ENCODE measurements at regions not wholly inside any gene's neighbourhood (a gene's known extent, or its start where the extent isn't known, plus 50 kb on each side); places are given as distances from the start of the nearest gene placed in this dataset.

DNA sequence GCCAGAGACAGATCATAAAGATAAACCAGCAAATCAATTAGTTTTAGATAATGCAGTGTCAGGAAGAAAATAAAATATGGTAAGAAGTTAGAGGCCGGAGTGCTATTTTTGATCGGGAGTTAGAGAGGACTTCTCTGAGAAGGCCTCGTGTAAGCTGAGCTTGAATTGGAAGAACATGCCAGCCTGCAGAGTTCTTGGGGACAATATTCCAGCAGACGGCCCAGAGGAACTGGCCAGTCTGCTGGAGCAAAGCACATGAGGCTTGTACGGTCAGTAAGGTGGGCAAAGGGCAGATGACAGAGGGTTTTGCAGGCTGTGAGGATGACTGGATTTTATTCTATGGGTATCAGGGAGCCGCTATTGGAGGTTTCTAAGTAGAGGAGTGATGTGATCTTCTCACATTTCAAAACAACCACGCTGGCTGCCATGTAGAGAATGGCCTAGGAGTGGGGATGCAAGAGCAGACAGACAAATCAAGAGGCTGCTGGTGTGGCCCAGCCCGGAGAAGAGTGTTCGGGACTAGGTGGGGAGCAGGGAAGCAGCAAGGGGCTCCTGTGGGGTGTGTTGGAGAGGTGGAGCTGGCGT is 84.0 kb downstream of the HES1 start:
- DNase-seq = no peak

DNA sequence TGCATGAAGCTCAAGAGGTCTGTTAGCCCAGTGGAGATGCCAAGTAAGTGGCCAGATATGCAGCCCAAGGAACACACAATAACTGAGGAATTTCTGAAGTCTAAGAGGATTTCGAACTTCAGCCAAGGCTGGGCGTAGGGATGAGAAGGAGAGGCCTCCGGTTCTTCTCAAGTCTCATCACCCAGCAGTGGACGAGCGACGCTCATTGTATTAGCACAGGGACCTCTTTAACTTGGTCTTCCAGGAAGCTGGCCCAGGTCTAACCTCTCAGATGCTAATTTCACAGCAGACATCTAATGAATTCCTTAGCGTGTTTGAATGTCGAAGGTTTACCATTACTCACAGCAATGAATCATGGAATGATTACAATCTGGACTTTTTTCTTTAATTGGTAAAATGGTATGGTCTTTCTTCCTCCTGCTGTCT is 85.0 kb downstream of the HES1 start:
- DNase-seq = no peak

DNA sequence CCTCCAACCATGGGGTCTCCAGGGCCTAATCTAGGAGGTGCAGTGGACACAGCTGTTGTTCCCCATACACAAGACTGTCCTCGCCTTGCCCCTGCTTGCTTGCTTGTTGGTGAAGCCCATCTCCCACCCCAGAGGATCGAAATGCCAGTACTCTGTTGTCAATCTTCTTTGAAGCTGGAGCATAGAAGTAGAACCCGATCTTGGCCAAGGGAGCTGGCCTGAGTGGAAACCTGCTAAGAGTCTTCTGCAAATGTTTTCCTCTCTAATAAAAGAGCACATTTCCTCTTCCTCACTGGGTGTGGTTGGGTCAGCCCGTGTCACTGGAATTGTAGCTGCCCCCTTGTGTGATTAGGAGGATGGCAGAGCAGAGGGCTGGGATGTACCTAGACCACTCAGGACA is 85.4 kb downstream of the HES1 start:
- no peak for DNase-seq

DNA sequence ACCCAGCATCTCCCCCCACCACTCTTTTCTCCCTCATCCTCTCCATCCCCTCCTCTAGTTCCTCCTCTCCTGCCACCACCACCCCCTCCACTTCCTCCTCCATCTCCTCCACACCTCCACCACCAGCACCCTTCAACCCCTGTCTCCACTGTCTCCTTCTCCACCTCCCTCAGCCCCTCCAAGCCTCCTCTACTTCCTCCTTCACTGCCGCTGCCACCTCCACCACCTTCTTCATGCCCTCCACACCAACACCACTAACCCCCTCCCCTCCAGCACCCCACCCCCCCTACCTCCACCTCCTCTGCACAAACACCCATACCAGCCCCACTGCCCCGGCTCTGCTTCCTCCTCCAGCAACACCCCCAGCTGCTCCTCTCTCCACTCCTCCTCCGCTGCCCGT is 88.0 kb downstream of the HES1 start:
- DNase-seq = no peak

DNA sequence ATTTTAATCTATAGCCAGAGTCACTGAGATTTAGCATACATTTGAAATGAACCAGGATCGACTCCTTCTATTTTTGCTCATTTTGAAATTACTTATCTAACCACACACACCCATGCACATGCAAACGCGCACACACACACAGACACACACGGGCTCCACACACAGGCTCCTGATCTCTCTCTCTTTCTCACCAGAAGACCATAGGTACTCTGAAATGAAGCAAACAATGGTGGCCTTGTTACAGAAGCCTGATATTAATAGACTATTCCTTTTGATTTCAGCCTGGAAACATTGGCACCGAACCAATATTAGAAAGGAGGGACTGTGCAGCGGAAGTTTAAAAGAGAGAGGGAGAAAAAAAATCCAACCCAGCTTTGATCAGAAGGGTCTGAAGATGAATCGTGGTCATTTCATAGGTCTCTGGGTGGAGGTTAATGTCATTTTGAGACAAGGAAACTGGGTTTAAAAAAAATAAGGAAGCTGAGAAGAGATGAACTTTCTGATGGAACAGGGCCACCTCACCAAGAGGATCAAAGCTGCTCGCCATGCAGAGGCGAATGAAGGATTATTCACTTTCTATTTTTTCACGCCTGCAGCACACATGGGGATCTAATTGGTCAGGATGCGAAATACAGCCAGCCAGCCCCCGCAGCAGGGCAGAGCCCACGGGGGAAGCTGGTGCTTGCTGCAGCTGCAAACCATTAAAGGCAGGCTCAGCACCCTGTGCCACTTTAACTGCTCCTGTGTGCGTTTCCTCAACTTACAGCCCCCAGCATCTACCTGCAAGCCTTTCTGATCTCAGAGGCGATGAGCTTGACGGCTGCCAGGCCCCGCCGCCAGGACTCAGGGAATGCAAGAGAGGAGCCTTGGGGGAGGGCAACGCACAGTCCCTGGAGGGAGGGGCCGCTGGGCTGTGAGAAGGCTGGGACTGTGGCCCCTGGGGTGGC is 88.8 kb downstream of the HES1 start:
- no peak for DNase-seq

DNA sequence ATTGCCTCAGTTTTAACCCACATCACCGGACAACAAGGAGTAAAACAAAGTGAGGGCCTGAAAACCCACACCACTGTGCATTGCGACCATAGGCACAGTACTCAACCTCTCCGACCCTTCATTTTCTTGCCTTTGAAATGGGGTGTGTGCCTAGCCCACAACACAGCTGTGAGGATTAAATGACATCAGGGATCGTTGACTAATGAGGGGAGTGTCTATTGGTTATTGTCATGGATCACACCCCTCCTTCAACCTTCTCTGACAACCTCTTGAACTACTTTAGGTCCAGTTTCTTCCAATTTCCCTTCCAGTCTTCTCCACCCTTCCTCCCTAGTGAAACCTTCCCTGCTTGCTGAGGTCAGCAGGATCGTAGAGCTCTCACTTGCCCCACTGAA is 89.5 kb downstream of the HES1 start:
- no peak for DNase-seq

DNA sequence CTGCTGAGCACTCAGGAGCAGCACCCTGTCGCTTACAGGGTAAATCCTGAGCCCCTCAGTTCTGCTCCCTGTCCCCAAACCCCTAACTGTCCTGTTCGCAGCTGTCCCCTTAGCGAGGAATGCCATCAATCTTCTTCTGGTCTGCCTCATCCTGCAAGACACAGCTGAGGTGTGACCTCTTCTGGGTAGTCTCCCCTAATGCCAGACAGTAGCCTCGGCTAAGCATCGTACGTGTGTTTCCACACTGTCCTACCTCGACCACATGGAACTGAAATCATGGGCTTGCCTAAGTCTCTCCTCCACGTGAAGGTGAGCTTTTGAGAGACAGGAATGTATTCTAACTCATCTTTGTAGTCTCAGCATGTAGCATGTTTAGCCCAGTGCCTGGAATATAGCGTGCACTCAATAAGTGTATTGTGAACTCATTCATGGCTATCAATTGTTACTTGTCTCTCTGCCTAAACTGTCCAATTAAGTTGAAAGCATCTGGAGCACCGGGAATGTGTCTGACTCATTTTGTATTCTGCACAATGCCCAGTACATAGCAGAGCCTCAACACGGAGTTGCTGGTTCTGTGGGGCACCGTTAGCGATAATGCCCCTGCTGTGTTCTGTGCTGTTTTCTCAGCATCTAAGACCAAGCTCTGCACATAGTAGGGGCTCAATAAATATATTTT is 90.2 kb downstream of the HES1 start:
- DNase-seq = no peak

DNA sequence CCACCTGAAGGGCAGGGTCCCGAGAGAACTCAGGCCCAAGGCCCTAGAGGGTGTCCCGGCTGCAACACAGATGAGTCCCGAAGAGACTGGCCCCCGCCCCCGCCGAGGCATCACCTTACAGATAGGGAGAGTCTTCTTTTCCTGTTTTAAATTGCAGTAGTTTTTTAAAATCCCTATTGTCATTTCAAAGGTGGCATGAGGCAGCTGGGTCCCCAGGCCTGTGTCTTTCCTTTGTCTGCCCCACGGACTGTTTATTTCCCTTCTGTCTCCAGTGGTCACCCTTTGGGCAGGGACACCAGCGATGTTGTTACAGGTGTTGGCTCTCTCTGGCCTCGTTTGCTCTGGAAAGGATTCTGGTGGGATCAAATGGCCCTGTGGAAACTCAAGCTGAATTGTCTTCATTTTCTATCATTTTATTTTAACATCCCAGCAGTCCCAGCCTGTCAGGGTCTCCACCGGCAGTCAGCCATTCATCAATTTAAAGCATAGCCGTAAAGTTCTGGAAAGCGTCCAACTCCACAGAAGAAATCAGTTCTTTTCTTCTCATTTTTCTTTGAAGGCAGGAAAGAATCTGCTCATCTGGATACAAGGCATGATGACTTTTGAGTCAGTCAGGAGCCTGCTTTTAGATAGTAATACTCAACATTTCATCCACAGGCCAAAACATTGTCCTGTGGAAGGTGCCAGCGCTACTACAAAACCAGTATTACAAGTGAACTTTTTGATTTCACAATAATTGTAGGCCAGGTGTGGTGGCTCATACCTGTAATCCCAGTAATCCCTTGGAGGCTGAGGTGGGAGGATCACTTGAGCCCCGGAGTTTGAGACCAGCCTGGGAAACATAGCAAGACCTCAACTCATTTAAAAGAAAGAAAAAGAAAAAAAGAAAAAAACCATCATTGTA is 96.2 kb downstream of the HES1 start:
- DNase-seq = no peak

DNA sequence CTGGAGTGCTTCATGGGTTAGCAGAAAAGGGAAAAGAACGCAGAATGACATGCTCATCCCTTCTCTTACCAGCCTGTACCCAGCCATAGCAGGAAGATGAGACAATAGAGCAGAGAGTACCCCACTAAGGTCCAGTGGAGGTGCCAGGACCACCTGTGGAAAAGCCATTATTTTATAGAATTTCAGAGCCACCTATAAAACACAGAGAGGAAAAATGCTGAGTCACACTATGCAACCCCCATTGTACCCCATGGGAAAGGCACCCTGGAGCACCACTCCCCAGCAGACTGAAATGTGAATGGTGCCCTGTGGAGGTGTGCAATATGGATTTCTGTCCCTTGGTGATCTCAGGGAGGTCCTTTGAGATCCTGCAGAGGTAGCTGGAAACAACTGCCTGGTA is 97.2 kb downstream of the HES1 start:
- no peak for DNase-seq

DNA sequence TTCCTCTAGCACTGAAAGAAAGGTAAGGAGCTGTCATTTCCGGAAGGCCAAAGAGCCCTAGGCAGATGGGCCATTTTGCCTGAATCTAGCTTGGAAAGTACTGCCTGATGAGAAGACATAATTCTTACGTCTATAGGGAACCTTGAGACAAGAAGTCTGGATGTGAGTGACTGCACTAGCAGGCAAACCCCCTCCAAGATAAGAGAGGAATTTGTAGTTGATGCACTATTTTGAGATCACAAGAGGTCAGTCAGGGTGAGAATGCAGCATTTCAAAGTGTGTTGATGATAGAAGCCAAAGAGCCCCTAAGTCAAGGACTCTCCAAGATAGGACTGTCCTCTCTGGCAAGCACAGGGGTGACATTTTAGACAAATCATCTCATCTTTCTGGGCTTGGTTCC is 99.2 kb downstream of the HES1 start:
- DNase-seq = no peak

DNA sequence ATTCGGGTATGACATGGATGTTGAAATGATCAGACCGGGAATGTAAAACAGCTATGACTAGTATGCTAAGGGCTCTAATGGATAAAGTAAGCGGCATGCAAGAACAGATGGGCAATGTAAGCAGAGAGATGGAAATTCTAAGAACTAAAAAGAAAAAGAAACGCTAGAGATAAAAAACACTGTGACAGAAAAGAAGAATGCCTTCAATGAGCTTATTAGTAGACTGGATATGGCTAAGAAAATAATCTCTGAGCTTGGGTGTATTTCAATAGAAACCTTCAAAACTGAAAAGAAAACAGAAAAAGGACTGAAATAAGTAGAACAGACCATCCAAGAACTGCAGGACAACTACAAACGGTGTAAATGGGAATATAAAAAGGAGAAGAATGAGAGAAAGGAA is 101.2 kb downstream of the HES1 start:
- DNase-seq = no peak

DNA sequence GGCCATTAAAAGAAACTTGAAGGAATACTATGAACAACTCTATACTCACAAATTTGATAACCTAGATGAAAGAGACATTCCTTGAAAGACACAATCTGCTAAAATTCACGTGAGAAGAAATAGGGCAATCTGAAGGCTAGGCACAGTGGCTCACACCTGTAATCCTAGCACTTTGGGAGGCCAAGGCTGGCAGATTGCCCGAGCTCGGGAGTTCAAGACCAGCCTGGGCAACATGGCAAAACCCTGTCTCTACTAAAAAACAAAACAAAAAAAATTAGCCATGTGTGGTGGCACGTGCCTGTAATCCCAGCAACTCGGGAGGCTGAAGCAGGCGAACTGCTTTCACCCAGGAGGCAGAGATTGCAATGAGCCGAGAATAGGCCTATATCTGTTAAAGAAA is 104.8 kb downstream of the HES1 start:
- no peak for DNase-seq

DNA sequence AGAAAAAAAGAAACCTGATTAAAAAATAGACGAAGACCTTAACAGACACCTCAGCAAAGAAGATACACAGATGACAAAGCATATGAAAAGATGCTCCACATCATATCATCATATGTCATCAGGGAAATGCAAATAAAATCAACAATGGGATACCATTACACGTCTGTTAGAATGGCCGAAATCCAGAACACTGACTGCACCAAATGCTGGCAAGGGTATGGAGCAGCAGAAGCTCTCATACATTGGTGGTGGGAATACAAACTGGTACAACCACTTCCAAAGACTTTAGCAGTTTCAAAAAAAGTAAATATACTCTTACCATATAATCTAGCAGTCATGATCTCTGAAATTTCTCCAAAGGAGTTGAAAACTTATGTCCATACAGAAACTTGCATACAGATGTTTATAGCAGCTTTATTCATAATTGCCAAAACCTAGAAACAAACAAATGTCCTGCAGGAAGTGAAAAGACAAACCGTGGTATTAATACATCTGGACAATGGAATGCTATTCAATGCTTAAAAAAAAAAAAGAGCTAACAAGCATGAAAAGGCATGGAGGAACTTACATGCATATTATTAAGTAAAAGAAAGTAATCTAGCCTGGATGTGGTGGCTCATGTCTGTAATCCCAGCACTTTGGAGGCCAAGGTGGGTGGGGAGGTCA is 107.4 kb downstream of the HES1 start:
- DNase-seq = no peak

DNA sequence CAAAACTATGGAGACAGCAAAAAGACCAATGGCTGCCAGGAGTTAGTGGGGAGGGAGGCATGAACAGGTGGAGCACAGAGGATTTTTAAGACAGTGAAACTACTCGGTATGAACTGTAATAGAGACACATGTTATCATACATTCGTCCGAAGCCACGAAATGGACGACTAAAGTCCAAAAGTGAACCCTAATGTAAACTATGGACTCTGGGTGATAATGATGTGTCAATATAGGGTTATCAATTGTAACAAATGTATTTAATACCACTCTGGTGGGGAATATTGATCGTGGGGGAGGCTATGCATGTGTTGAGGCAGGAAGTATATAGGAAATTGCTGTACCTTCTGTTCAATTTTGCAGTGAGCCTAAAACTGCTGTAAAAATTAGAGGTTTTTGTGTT is 107.0 kb downstream of the CPN2 start:
- no peak for DNase-seq

DNA sequence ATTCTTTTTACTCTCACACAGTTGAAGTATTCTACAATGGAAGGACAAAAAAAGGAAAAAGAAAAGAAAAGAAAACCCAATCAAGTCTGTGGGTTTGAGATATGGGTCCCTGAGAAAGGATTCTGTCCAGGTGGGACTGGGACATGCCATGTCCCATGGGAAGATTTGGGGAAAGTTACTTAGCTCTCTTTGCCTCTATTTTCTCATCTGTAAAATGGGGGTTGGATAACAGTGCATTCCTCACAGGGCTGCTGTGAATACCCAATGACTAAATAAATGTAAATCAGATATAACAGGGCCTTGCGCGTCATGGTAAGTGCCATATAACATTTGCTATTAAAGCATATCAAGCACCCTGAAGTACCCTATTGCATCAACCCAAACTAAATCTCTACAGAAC is 105.7 kb downstream of the CPN2 start:
- no peak for DNase-seq

DNA sequence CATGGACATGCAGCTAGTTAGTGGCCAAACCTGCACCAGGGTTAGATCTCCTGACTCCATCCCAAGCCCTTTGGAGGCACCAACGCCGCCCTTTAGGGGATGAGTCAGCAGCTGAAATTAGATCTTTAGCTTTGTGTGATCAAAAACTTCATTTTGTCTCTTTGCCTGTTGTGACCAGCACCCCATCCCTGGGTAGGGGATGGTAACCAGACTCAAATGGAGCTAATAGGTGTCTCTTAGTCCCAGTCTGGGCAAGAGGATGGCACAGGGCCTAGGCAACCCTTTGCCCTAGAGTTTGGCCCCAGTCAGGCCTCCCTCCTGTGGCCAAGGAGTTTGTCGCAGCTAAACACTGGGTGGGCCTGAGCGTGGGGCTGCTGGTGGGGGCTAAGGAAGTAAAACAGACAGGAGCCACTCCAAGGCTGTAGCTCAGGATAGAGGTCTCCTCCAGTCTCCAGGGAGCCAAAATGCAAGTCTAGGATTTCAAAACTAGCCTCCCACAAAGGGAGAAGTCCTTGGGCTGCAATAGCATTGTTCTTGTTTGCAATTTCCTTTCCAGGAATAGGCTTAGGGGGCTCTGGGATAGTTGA is 105.1 kb downstream of the CPN2 start:
- DNase-seq = no peak

DNA sequence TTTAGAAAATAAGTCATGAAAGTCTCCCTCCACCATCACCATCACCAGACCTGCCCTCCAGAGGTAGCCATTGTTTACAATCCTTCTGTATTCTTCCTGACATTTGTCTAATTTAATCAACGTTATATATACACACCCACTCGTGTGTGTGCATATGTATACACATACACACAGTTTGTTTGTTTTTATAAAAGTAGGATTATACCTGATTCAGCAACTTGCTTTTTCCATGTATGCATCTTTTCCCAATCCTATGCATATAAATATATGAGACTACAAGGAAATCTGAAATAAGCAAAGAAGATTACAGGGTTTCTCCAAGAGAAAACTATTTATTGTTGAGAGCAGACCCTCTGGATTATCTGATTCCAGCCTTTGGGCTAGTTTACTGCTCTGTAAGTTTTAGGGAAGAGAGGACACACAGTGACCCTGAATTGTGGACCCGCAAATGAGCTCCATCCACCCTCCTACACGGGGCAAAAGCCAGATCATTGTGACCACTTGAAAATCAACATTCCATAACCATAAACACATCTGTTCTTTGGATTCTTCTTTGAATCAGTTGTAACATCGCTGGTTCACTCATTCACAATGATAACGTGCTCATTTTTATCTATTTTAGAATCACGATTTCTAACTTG is 104.3 kb downstream of the CPN2 start:
- no peak for DNase-seq

DNA sequence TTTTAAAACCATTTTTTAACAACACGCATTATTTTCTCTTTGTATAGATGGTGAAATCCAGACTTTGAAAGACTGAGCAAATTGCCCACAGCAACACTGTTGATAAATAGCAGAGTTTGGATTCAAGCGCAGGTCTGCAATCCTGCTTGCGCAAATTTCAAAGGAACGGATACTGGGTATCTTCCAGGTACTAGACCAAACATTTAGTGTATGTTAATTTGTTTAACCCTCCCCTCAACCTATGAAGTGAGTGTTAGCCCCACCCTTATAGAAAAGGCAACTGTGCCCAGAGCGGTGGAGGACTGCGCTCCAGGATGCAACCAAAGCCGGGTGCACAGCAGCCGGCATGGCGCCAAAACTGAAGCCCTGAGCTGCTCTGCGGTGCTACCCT is 103.8 kb downstream of the CPN2 start:
- DNase-seq = no peak

DNA sequence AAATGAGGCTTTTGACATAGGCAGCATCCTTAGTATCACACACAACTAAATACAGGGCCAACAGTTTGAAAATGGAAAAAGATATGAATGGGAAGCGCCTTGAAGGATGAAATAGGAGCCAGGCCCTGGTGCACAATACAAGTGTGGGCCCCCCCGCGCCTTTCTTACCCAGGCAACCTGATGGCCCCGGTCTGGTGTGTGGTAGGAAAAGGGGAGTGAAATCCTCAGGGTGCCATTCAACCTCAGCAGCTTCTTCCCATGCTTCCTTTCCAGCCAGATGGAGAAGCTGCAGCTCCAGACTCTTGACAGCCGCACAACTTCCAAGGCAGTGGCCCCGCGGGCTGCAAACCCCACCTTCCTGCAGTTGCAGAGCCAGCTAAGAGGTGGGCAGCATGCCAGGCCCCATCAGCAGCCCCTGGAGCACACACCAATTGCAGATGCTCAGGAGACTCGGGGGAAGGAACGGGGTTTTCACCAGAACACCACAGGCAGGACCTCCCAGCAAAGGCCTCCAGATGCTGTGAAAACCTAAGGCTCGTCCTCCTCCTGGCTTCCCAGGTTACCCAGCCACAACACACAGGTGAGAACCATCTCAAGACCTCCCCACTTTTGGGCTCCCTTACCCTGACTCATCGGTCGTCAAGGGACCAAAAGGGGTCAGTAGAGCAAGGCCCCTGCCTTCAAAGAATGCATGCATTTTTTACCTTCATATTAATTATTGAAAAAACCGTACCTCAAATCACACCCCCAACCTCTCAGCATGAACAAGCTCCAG is 101.6 kb downstream of the CPN2 start:
- DNase-seq = peak; percentile 39

DNA sequence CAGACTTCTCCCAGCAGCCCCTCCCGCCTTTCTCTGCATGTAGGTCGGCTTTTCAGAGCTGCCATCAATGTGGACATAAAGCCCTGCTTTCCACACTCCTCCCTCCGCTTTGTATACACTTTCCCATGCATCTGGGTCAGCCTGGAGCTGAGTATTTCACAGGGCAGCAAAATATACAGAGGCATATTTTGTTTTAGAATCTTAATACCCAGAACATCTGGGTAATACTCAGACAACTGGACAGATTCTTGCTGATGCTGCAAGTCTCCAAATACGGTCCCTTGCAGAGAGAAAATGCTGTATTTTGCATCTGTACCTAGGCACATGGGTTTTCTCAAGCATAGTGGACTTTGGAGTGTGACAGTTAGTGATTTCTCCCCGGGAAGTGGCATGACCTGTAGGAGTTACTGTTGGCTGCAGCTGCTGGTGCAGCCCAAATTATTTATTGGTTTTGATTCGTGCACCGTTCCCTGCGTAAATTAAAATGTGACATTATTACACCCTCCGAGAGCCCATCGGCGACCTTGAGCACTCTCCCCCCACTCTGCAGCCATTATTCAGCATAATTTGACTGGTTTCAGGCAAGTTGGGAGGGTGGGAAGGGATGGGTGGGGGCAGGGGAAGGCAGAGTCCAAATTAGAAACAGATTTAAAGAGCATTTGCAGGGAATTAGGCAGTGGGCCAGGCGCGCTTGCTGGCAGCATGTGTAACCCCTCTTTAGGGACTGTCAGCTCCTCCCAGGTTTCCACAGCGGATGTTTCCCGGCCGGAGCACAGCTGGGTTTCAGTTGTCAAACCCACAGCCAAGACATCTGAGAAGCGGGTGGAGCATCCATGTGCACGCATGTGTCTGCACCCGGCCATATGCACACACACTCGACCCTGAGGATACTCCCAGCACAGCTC is 100.8 kb downstream of the CPN2 start:
- DNase-seq = peak; percentile 28
